ENCODE measurements at regions not wholly inside any gene's neighbourhood (a gene's known extent, or its start where the extent isn't known, plus 50 kb on each side); places are given as distances from the start of the nearest gene placed in this dataset.

DNA sequence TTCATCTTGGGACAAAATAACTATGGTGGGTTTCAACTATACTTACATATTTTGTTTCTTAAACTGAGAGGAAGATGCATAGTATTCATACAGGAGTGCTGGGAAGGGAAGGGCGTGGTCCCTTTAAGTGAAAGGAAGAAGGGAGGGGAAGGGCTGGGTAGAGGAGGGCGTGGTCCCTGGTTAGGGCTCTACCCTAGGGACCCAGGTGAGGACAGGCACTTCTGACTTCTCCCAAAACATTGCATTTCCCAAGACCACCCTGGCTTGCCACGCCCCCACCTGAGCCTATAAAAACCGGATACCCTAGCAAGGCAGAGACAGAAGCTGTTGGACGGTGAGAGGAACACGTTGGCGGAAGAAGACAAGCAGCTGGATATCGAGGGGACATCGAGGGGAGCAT is 157.6 kb upstream of the PLXNA4 start:
- TF ChIP-seq, protein P1, sequence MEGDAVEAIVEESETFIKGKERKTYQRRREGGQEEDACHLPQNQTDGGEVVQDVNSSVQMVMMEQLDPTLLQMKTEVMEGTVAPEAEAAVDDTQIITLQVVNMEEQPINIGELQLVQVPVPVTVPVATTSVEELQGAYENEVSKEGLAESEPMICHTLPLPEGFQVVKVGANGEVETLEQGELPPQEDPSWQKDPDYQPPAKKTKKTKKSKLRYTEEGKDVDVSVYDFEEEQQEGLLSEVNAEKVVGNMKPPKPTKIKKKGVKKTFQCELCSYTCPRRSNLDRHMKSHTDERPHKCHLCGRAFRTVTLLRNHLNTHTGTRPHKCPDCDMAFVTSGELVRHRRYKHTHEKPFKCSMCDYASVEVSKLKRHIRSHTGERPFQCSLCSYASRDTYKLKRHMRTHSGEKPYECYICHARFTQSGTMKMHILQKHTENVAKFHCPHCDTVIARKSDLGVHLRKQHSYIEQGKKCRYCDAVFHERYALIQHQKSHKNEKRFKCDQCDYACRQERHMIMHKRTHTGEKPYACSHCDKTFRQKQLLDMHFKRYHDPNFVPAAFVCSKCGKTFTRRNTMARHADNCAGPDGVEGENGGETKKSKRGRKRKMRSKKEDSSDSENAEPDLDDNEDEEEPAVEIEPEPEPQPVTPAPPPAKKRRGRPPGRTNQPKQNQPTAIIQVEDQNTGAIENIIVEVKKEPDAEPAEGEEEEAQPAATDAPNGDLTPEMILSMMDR (IDR thresholded peaks at IDR 0.05; ENCODE audit: low read depth, low read length) = no peak
- no peak for DNase-seq (ENCODE audit: extremely low read depth, low read depth)

DNA sequence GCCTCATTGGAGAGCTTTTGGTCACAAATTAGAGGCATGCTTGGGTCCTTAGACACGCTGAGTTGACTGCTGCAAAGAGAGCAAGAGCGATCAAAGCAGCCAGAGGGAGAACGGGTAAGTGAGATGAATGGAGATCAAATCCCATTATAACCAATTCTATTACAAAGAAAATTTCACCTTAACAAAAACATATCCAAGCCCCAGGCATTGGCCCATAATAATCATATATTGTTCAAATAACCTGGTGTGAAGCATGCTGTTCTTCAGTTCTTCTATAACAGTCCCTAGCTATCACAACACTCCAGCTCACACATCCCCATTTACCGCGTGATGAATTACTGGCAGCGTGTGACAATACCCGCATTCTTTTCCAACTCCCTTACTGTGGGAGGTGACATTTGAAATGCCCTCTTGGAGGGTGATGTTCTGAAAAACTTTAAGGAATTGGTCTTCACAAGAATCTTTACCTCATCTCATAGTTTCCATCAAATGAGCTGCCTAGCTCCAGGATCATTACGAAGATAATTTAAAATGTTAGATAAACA is 156.1 kb upstream of the PLXNA4 start:
- no peak for DNase-seq (ENCODE audit: extremely low read depth, low read depth)
- TF ChIP-seq, protein P1 (IDR thresholded peaks at IDR 0.05; ENCODE audit: low read depth, low read length) = no peak

DNA sequence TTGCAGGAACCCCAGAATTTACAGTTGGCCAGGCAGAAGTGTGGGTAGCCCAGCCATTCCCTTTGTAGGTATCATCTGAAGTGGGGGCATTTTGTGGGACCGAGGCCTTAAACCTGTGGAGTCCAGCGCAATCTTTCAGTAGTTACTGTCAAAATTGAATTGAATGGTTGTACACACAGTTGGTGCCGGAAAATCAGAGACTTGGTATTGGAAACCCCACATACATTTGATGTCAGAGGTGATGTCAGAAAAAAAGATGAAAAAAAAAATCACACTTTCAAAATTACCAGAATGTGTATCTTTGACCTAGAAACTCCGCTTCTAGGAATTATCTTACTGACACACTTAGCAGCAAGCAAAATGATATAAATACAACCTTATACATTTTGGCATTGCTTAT is 153.8 kb upstream of the PLXNA4 start:
- no peak for DNase-seq (ENCODE audit: extremely low read depth, low read depth)

DNA sequence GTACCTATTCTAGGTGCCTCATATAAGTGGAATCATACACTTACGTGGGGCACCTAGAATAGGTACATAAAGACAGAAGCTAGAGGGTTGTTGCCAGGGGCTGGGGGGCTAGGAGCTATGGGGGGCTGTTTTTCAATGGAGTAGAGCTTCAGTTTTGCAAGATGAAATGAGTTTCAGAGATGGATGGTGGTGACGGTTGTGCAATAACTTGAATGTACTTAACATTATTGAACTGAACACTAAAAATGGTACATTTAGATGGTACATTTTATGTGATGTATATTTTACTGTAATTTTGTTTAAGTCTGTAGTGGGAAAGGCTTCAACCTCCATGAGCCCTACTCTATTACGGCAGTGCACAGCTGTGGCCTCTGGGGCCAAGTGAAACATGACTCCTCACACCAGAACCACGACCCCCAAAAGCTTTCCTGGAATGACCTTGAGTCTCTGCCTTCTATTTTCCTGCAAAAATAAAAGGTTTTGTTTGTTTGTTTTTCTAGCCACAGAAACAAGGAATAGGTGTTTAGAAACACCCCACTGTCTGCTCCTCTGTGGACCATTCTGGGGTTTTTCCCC is 147.3 kb upstream of the PLXNA4 start:
- no peak for DNase-seq (ENCODE audit: extremely low read depth, low read depth)
- TF ChIP-seq, protein P1 (IDR thresholded peaks at IDR 0.05; ENCODE audit: low read depth, low read length) = no peak

More for the DNA sequence above, 153.8 kb upstream of the PLXNA4 start:
- TF ChIP-seq, protein P1 (IDR thresholded peaks at IDR 0.05; ENCODE audit: low read depth, low read length) = no peak

DNA sequence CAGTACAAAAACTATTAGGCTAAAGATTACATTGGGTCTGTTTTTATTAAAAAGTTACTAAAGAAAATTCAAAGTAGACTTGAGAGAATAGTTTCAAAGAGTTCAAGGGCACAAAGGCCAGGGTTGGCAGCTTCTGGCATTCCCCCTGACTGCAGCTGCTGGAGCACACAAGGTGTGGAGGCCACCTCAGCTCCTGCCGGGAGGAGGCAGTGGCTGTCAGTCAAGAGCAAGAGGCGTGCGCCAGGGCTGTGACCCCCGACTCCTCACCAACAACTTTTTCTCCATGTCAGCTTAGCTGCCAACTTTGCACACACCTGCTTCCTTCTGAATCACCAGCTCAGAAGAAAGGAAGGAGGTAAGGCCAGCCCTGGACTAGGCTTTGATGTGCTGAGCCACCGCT is 144.6 kb upstream of the PLXNA4 start:
- TF ChIP-seq, protein P1 (IDR thresholded peaks at IDR 0.05; ENCODE audit: low read depth, low read length) = no peak
- DNase-seq (ENCODE audit: extremely low read depth, low read depth) = no peak

DNA sequence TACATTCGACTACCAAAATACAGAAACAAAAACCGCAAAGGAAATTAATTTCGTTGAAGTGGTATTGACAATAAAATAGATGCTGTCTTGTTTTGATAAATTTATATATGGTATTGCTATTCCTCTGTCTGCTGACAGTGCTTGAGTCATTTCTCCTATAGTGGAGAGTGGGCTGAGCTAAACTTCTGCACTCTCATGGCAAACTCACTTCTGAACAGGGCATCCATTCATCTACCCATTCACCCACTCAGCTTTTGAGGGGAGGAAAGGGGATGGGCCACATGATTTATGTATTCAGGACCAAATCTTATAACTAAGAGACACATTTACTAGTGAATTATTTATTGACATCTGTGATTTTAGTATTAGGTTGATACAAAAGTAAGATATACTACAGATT is 137.6 kb upstream of the PLXNA4 start:
- TF ChIP-seq, protein P1 (IDR thresholded peaks at IDR 0.05; ENCODE audit: low read depth, low read length) = no peak
- no peak for DNase-seq (ENCODE audit: extremely low read depth, low read depth)

DNA sequence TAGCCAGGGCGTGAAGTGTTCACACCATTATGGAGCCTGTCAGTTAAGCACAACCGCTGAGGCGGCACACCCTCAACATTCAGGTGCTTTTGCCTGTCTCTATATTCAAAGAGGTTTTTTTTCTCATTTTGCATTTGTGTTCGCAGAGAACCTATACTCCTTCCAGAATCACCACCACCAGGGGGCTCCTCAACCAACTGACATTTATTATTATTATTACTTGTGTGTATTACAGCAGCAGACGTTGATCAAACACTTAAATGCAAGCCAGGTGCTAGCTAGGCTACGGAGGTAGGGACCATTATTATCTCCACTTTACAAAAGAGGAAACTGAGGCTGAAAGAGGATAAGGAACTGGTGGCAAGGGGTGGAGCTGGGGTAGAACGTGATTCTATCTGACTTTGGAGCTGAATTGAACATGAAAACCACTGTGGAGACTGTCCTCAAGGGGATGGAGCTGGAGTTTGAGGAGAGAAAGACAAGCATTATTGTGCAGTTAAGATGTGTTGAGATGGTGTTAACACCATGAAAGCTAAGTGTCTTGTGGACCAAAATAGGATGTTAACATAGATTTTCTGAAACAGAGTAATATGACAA is 133.8 kb upstream of the PLXNA4 start:
- no peak for DNase-seq (ENCODE audit: extremely low read depth, low read depth)
- TF ChIP-seq, protein P1 (IDR thresholded peaks at IDR 0.05; ENCODE audit: low read depth, low read length) = peak; percentile 56
